ENCODE measurements at regions not wholly inside any gene's neighbourhood (a gene's known extent, or its start where the extent isn't known, plus 50 kb on each side); places are given as distances from the start of the nearest gene placed in this dataset.
A peak's percentile ranks its signal among the peaks of the same experiment; 100 is the strongest.

- H3K27me3 ChIP-seq = no peaks in the 10 kb centered on the region
- TF ChIP-seq EZH2 (IDR thresholded peaks at IDR 0.05; ENCODE audit: borderline replicate concordance) (no peak), CTCF (IDR thresholded peaks at IDR 0.05; ENCODE audit: poor library complexity) (no peak), EZH2phosphoT487 (IDR thresholded peaks at IDR 0.05; ENCODE audit: low read depth, severe bottlenecking, unreplicated experiment) (no peak)
- no peak overlapping the region for H3K4me3 ChIP-seq
- H3K27ac ChIP-seq = peak overlapping the region; percentile 86
- DNase-seq (ENCODE audit: low spot score) = no peak
- H3K4me2 ChIP-seq = peak overlapping the region; percentile 44
- peaks cover 22% of the 10 kb centered on the region for H3K4me1 ChIP-seq (ENCODE audit: insufficient read depth)
- no peaks in the 10 kb centered on the region for H4K20me1 ChIP-seq (ENCODE audit: insufficient read depth, poor library complexity, severe bottlenecking)
- no peaks in the 10 kb centered on the region for H3K79me2 ChIP-seq
- WGBS (ENCODE audit: low lambda C conversion rate, missing lambda C conversion rate) = 46% methylated on average over 1 of the region's 1 CpG
- H3K36me3 ChIP-seq (replicated peaks; ENCODE audit: insufficient read depth, low read depth) = no peaks in the 10 kb centered on the region
- no peaks in the 10 kb centered on the region for H3K9me3 ChIP-seq (ENCODE audit: low read depth)
- H3K9me2 ChIP-seq (replicated peaks; ENCODE audit: insufficient read depth) = no peaks in the 10 kb centered on the region
- H2AFZ ChIP-seq = no peak overlapping the region
Observed at GRCh38 chr1:116833718-116834117, 76.0 kb upstream of the PTGFRN start.

- Histone ChIP-seq H4K20me1 (ENCODE audit: insufficient read depth, poor library complexity, severe bottlenecking) (no peaks in the 10 kb centered on the region), H3K9me3 (ENCODE audit: low read depth) (no peaks in the 10 kb centered on the region), H3K36me3 (replicated peaks; ENCODE audit: insufficient read depth, low read depth) (no peaks in the 10 kb centered on the region), H3K4me2 (no peak overlapping the region), H3K4me3 (no peak overlapping the region), H3K27ac (peak overlapping the region; percentile 20), H3K4me1 (ENCODE audit: insufficient read depth) (peaks cover 22% of the 10 kb centered on the region), H3K27me3 (no peaks in the 10 kb centered on the region), H3K79me2 (no peaks in the 10 kb centered on the region), H3K9me2 (replicated peaks; ENCODE audit: insufficient read depth) (no peaks in the 10 kb centered on the region), H2AFZ (no peak overlapping the region)
- no peak for TF ChIP-seq EZH2 (IDR thresholded peaks at IDR 0.05; ENCODE audit: borderline replicate concordance)
- TF ChIP-seq CTCF (IDR thresholded peaks at IDR 0.05; ENCODE audit: poor library complexity) = no peak
- no peak for TF ChIP-seq EZH2phosphoT487 (IDR thresholded peaks at IDR 0.05; ENCODE audit: low read depth, severe bottlenecking, unreplicated experiment)
- 80% methylated on average over 2 of the region's 2 CpGs for WGBS (ENCODE audit: low lambda C conversion rate, missing lambda C conversion rate)
- DNase-seq (ENCODE audit: low spot score) = no peak
Observed at GRCh38 chr1:116834595-116834994, 75.1 kb upstream of the PTGFRN start.

GRCh38 chr1:116835161-116835560 is 74.6 kb upstream of the PTGFRN start:
- Histone ChIP-seq H3K9me2 (replicated peaks; ENCODE audit: insufficient read depth) (no peaks in the 10 kb centered on the region), H3K79me2 (no peaks in the 10 kb centered on the region), H4K20me1 (ENCODE audit: insufficient read depth, poor library complexity, severe bottlenecking) (no peaks in the 10 kb centered on the region), H3K27me3 (no peaks in the 10 kb centered on the region), H3K36me3 (replicated peaks; ENCODE audit: insufficient read depth, low read depth) (no peaks in the 10 kb centered on the region), H3K4me1 (ENCODE audit: insufficient read depth) (peaks cover 22% of the 10 kb centered on the region), H3K4me2 (no peak overlapping the region), H3K9me3 (ENCODE audit: low read depth) (no peaks in the 10 kb centered on the region), H3K27ac (peak overlapping the region; percentile 46), H2AFZ (no peak overlapping the region), H3K4me3 (no peak overlapping the region)
- TF ChIP-seq CTCF (IDR thresholded peaks at IDR 0.05; ENCODE audit: poor library complexity) (no peak), EZH2phosphoT487 (IDR thresholded peaks at IDR 0.05; ENCODE audit: low read depth, severe bottlenecking, unreplicated experiment) (no peak), EZH2 (IDR thresholded peaks at IDR 0.05; ENCODE audit: borderline replicate concordance) (no peak)
- WGBS (ENCODE audit: low lambda C conversion rate, missing lambda C conversion rate) = 80% methylated on average over 4 of the region's 4 CpGs
- no peak for DNase-seq (ENCODE audit: low spot score)

- DNase-seq (ENCODE audit: low spot score) = no peak
- no peaks in the 10 kb centered on the region for H3K9me3 ChIP-seq (ENCODE audit: low read depth)
- TF ChIP-seq EZH2phosphoT487 (IDR thresholded peaks at IDR 0.05; ENCODE audit: low read depth, severe bottlenecking, unreplicated experiment) (no peak), CTCF (IDR thresholded peaks at IDR 0.05; ENCODE audit: poor library complexity) (no peak)
- no peak overlapping the region for H3K4me3 ChIP-seq
- H3K4me2 ChIP-seq = no peak overlapping the region
- no peak overlapping the region for H2AFZ ChIP-seq
- no peaks in the 10 kb centered on the region for H3K36me3 ChIP-seq (replicated peaks; ENCODE audit: insufficient read depth, low read depth)
- WGBS (ENCODE audit: low lambda C conversion rate, missing lambda C conversion rate) = 78% methylated on average over 1 of the region's 1 CpG
- H3K27ac ChIP-seq = no peak overlapping the region
- no peaks in the 10 kb centered on the region for H3K27me3 ChIP-seq
- H3K4me1 ChIP-seq (ENCODE audit: insufficient read depth) = peaks cover 22% of the 10 kb centered on the region
- H3K79me2 ChIP-seq = no peaks in the 10 kb centered on the region
- H4K20me1 ChIP-seq (ENCODE audit: insufficient read depth, poor library complexity, severe bottlenecking) = no peaks in the 10 kb centered on the region
- H3K9me2 ChIP-seq (replicated peaks; ENCODE audit: insufficient read depth) = no peaks in the 10 kb centered on the region
Observed at GRCh38 chr1:116836099-116836498, 73.6 kb upstream of the PTGFRN start.
